Panc1 (cell line): ENCODE measurements at regions not wholly inside any gene's neighbourhood (a gene's known extent, or its start where the extent isn't known, plus 50 kb on each side); places are given as distances from the start of the nearest gene placed in this dataset.

Experiments
- ATAC-seq: fragments of 200-7000 bp; cut with Tn5 transposase; 2 replicates; pipeline ENCODE4 v1.9.1; 2020; ENCODE audit warnings: mild to moderate bottlenecking, moderate library complexity
- BruUV-seq: library from RNA; stranded (reverse); fragments of 400-500 nt; replicated peaks from 2 replicates; lab custom pipeline; 2021; lab: Mats Ljungman, UMichigan
- CTCF ChIA-PET: fragments of 300-600 bp; sonication (Branson Sonifier 250); formaldehyde crosslinking; loops from one replicate; lab custom pipeline; 2022; ENCODE audit warnings: antibody characterized with exemption; lab: Charles Lee
- POLR2A ChIA-PET: fragments of 300-600 bp; sonication (Branson Sonifier 250); formaldehyde crosslinking; loops from one replicate; lab custom pipeline; 2022; ENCODE audit warnings: antibody characterized with exemption; lab: Charles Lee
- DNase-seq: peaks from one replicate; pipeline ENCODE4 v3.0.0-alpha.2; 2010; ENCODE audit warnings: low read depth, low spot score
- H3K27ac ChIP-seq: 2 replicates; pipeline ENCODE4 v1.5.1; 2011; ENCODE audit warnings: mild to moderate bottlenecking, low read length, inconsistent platforms
- H3K27me3 ChIP-seq: fragments of 200-500 bp; sonication (Bioruptor generic); 2 replicates; pipeline ENCODE4 v1.6.0; 2014; ENCODE audit warnings: low read length, inconsistent platforms; ENCODE audit not compliant: control insufficient read depth, insufficient read depth
- H3K36me3 ChIP-seq: fragments of 200-500 bp; sonication (Bioruptor generic); 2 replicates; pipeline ENCODE4 v1.5.1; 2014; ENCODE audit warnings: inconsistent platforms, mild to moderate bottlenecking, low read length, moderate library complexity; ENCODE audit not compliant: control insufficient read depth, insufficient read depth
- H3K4me1 ChIP-seq: 2 replicates; pipeline ENCODE4 v1.5.1; 2011; ENCODE audit warnings: inconsistent platforms, mild to moderate bottlenecking, low read length, moderate library complexity; ENCODE audit not compliant: control insufficient read depth, insufficient read depth
- H3K4me3 ChIP-seq, 2 experiments: 2 replicates each; pipeline ENCODE4 v1.5.1; 2011 to 2012; ENCODE audit warnings: low read depth in 2 of 2, low read length in 2 of 2, mild to moderate bottlenecking in 2 of 2, inconsistent platforms in 1 of 2, moderate library complexity in 1 of 2
- H3K9me3 ChIP-seq: fragments of 200-500 bp; sonication (Bioruptor generic); 2 replicates; pipeline ENCODE4 v1.5.1; 2014; ENCODE audit warnings: low read depth, mild to moderate bottlenecking, inconsistent platforms, low read length, moderate library complexity; ENCODE audit not compliant: control insufficient read depth, insufficient read depth
- POLR2AphosphoS5 ChIP-seq: IDR thresholded peaks from 2 replicates; pipeline ENCODE4 v1.6.1; 2012; ENCODE audit warnings: mild to moderate bottlenecking, low read depth, low read length, moderate library complexity
- SIN3A ChIP-seq: IDR thresholded peaks from 2 replicates; pipeline ENCODE4 v1.6.1; 2012; ENCODE audit warnings: low read depth, mild to moderate bottlenecking, low read length, moderate library complexity, borderline replicate concordance; ENCODE audit not compliant: insufficient read depth
- TCF7L2 ChIP-seq: IDR thresholded peaks from 2 replicates; pipeline ENCODE4 v1.6.1; 2011; ENCODE audit warnings: mild to moderate bottlenecking, low read depth, low read length, inconsistent platforms
- in situ Hi-C: cut with HindIII; loops from 2 replicates; pipeline ENCODE4 v1.10.0; 2016; ENCODE audit warnings: low sequenced_read_pairs, low pct_unique_long_range_greater_than_20kb
- intact Hi-C: fragments of 100-400 bp; cut with micrococcal nuclease; formaldehyde crosslinking; loops from one replicate; pipeline ENCODE4 v1.10.0; 2022; ENCODE audit not compliant: unreplicated experiment
- TF ChIP-seq, protein P1 (sequence below): fragments of 450-650 bp; IDR thresholded peaks from 2 replicates; pipeline ENCODE4 v1.5.1; 2017; ENCODE audit warnings: mild to moderate bottlenecking
- TF ChIP-seq, protein P2 (sequence below), 2 experiments: IDR thresholded peaks; 2 replicates each; pipeline ENCODE4 v1.6.1; 2011 to 2012; ENCODE audit warnings: low read depth in 2 of 2, control low read depth in 1 of 2, low read length in 1 of 2, mild to moderate bottlenecking in 1 of 2, moderate library complexity in 1 of 2; ENCODE audit not compliant: insufficient read depth in 1 of 2

DNA sequence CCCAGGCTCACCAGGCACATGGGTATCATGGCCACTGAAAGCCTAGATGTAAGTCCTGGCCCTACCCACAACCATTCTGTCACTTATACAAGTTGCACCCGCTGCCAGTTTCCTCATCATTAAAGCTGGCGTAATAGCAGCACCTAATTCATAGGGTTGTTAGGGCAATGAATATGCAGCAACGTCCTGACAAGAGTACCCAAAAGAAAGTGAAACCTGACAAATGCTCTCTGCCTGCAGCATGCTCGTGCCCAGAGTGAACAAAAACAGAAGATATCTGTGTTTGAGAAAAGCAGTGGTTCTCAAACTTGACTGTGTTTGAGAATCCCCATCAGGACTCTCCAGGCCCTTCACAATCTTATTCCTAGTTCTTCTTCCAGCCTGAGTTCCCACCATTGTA, 632.4 kb downstream of the SEMA5A start:
- ChIA-PET POLR2A (no interaction called here), CTCF (no interaction called here)
- Histone ChIP-seq H3K4me3 (no peak overlapping the region), H3K4me1 (no peaks in the 10 kb centered on the region), H3K27ac (no peak overlapping the region), H3K27me3 (no peaks in the 10 kb centered on the region), H3K9me3 (no peaks in the 10 kb centered on the region), H3K36me3 (no peaks in the 10 kb centered on the region)
- in situ Hi-C loops (no loop called here), intact Hi-C loops (no loop called here)
- ATAC-seq (no peak), DNase-seq (no peak)
- TF ChIP-seq, protein P1, sequence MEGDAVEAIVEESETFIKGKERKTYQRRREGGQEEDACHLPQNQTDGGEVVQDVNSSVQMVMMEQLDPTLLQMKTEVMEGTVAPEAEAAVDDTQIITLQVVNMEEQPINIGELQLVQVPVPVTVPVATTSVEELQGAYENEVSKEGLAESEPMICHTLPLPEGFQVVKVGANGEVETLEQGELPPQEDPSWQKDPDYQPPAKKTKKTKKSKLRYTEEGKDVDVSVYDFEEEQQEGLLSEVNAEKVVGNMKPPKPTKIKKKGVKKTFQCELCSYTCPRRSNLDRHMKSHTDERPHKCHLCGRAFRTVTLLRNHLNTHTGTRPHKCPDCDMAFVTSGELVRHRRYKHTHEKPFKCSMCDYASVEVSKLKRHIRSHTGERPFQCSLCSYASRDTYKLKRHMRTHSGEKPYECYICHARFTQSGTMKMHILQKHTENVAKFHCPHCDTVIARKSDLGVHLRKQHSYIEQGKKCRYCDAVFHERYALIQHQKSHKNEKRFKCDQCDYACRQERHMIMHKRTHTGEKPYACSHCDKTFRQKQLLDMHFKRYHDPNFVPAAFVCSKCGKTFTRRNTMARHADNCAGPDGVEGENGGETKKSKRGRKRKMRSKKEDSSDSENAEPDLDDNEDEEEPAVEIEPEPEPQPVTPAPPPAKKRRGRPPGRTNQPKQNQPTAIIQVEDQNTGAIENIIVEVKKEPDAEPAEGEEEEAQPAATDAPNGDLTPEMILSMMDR: no peak
- TF ChIP-seq SIN3A (no peak), POLR2AphosphoS5 (no peak)
- TF ChIP-seq, protein P2, sequence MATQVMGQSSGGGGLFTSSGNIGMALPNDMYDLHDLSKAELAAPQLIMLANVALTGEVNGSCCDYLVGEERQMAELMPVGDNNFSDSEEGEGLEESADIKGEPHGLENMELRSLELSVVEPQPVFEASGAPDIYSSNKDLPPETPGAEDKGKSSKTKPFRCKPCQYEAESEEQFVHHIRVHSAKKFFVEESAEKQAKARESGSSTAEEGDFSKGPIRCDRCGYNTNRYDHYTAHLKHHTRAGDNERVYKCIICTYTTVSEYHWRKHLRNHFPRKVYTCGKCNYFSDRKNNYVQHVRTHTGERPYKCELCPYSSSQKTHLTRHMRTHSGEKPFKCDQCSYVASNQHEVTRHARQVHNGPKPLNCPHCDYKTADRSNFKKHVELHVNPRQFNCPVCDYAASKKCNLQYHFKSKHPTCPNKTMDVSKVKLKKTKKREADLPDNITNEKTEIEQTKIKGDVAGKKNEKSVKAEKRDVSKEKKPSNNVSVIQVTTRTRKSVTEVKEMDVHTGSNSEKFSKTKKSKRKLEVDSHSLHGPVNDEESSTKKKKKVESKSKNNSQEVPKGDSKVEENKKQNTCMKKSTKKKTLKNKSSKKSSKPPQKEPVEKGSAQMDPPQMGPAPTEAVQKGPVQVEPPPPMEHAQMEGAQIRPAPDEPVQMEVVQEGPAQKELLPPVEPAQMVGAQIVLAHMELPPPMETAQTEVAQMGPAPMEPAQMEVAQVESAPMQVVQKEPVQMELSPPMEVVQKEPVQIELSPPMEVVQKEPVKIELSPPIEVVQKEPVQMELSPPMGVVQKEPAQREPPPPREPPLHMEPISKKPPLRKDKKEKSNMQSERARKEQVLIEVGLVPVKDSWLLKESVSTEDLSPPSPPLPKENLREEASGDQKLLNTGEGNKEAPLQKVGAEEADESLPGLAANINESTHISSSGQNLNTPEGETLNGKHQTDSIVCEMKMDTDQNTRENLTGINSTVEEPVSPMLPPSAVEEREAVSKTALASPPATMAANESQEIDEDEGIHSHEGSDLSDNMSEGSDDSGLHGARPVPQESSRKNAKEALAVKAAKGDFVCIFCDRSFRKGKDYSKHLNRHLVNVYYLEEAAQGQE (IDR thresholded peaks at IDR 0.05; ENCODE audit: insufficient read depth in 1 of 2, low read depth in 2 of 2, low read length in 1 of 2): no peak
- BruUV-seq: no TSS peak

DNA sequence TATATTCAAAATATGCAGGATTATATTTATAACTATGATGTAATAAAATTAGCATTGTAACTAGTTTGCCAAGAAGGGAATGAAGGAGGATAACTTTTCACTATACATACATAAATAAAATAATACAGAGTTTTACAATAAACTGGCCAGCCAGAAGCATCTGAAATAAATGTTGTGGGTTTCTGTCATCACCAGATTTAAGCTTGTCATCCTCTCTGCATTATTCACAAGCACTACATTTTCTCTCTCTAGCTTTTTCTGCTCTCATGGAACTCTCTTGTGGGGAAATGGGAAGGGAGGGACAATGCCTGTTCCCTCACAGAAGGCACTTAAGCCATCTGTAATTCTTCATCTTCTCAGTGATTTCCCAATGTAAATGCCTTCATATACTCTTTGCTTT, 626.8 kb downstream of the SEMA5A start:
- in situ Hi-C loops: no loop called here
- intact Hi-C loops: no loop called here
- TF ChIP-seq POLR2AphosphoS5 (no peak), SIN3A (no peak), TCF7L2 (no peak)
- TF ChIP-seq, protein P2 (IDR thresholded peaks at IDR 0.05; ENCODE audit: insufficient read depth in 1 of 2, low read depth in 2 of 2, low read length in 1 of 2): no peak
- TF ChIP-seq, protein P1: no peak
- POLR2A ChIA-PET: no interaction called here
- H3K27ac ChIP-seq: no peak overlapping the region
- H3K4me3 ChIP-seq: no peak overlapping the region
- H3K27me3 ChIP-seq: no peaks in the 10 kb centered on the region
- CTCF ChIA-PET: interaction anchor here (0.6 kb wide), 1 partner anchor 1034 kb away, joined by 3 read pairs; no protein-coding TSS in a partner anchor
- BruUV-seq: no TSS peak
- DNase-seq (no peak), ATAC-seq (no peak)
- no peaks in the 10 kb centered on the region for H3K9me3 ChIP-seq
- no peaks in the 10 kb centered on the region for H3K36me3 ChIP-seq
- H3K4me1 ChIP-seq: no peaks in the 10 kb centered on the region
